ENCODE measurements at regions not wholly inside any gene's neighbourhood (a gene's known extent, or its start where the extent isn't known, plus 50 kb on each side); places are given as distances from the start of the nearest gene placed in this dataset.

DNA sequence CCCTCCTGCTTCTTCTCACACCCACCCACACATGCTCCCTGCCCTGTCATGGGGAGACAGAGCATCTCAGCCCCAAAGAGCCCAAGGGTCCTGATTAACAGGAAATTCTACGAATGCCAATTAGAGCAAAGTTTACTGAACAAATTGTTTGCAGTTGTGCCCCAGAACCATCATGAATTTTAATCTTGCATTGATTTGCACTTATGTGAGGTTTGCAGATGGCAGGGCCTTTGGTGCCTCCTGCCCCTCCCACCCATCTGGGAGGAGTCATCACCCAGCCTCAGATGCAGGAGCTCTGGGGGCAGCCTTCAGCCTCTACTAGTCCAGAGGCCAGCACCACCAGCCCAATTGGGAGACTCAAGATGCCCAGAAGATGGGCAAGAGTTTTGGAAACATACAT is 80.8 kb downstream of the PCDH1 start:
- Histone ChIP-seq H2AFZ (ENCODE audit: low read length) (no peak overlapping the region), H3K4me3 (ENCODE audit: extremely low read depth in 1 of 4, insufficient read depth in 2 of 4, low read depth in 3 of 4, low read length in 4 of 4) (no peak overlapping the region), H3K56ac (replicated peaks; ENCODE audit: insufficient read length, low read depth, low read length) (no peak overlapping the region), H4K5ac (ENCODE audit: insufficient read length, low read depth, low read length) (no peak overlapping the region), H3K27ac (ENCODE audit: low read depth, low read length) (no peak overlapping the region), H3K36me3 (ENCODE audit: control insufficient read depth in 2 of 4, insufficient read depth in 4 of 4, low read length in 3 of 4) (no peaks in the 10 kb centered on the region), H2AK5ac (ENCODE audit: low read depth, low read length) (no peak overlapping the region), H3K14ac (ENCODE audit: insufficient read length) (no peak overlapping the region), H4K91ac (replicated peaks; ENCODE audit: insufficient read length, low read length) (no peak overlapping the region), H3K4me2 (ENCODE audit: insufficient read depth in 1 of 2, low read depth in 2 of 2, low read length in 2 of 2) (no peak overlapping the region), H2BK12ac (ENCODE audit: low read depth, low read length) (no peak overlapping the region), H3K9me3 (ENCODE audit: insufficient read depth in 2 of 2, low read depth in 1 of 2, low read length in 1 of 2) (no peaks in the 10 kb centered on the region), H3K23me2 (ENCODE audit: low read depth, low read length) (no peaks in the 10 kb centered on the region; the same call in 1 of the 2 replicates), H3K9ac (replicated peaks in 1 of 4; ENCODE audit: extremely low read depth in 1 of 4, low read depth in 3 of 4, low read length in 3 of 4) (no peak overlapping the region), H3K4me1 (replicated peaks in 1 of 4; ENCODE audit: control insufficient read depth in 3 of 4, insufficient read depth in 4 of 4, low read length in 3 of 4) (peaks cover 0 to 9% (median 2%) of the 10 kb centered on the region in 4 experiments; a peak in 2 of 7 replicates), H3K79me1 (ENCODE audit: low read depth, low read length) (no peaks in the 10 kb centered on the region), H3K23ac (ENCODE audit: insufficient read length) (no peak overlapping the region), H2BK15ac (ENCODE audit: low read length) (no peak overlapping the region), H3K79me2 (ENCODE audit: control insufficient read depth in 1 of 2, insufficient read depth in 2 of 2, low read length in 2 of 2) (no peaks in the 10 kb centered on the region), H3K4ac (replicated peaks; ENCODE audit: insufficient read length, low read depth, low read length) (no peak overlapping the region), H2BK20ac (ENCODE audit: low read length) (0 out of 2 replicates have a peak overlapping the region, but pooled peaks have one; percentile 61), H4K20me1 (replicated peaks in 1 of 2; ENCODE audit: control insufficient read depth in 1 of 2, insufficient read depth in 2 of 2, low read length in 2 of 2) (no peaks in the 10 kb centered on the region), H2BK120ac (replicated peaks; ENCODE audit: low read depth, low read length) (no peak overlapping the region), H4K8ac (ENCODE audit: extremely low read depth, insufficient read depth, low read length) (no peak overlapping the region), H3K27me3 (replicated peaks in 1 of 4; ENCODE audit: control insufficient read depth in 3 of 4, extremely low read depth in 1 of 4, insufficient read depth in 3 of 4, low read length in 3 of 4) (no peaks in the 10 kb centered on the region), H3K18ac (ENCODE audit: extremely low read depth, low read length) (no peak overlapping the region), H2BK5ac (ENCODE audit: low read depth, low read length) (no peak overlapping the region)
- DNase-seq (ENCODE audit: low read depth in 1 of 2, low spot score in 2 of 2) (no peak), FAIRE-seq (no peak)
- POLR2A ChIA-PET (ENCODE audit: partially characterized antibody), result interaction anchor here (1.2 to 1.4 kb wide), 2 partner anchors 9 to 19 kb away, joined by 3 read pairs; no protein-coding TSS in a partner anchor
- TF ChIP-seq HDAC2 (IDR thresholded peaks at IDR 0.05; ENCODE audit: borderline replicate concordance in 1 of 2, low read depth in 2 of 2, low read length in 2 of 2) (no peak), SIN3A (conservative IDR thresholded peaks at IDR 0.05 in 1 of 2, IDR thresholded peaks at IDR 0.05 in 1 of 2; ENCODE audit: low read depth in 1 of 2, low read length in 2 of 2) (no peak), ASH2L (IDR thresholded peaks at IDR 0.05; ENCODE audit: low read length) (no peak), GTF2F1 (IDR thresholded peaks at IDR 0.05; ENCODE audit: borderline replicate concordance, low read depth, low read length) (no peak), SP4 (IDR thresholded peaks at IDR 0.05; ENCODE audit: low read length) (no peak), TEAD4 (IDR thresholded peaks at IDR 0.05; ENCODE audit: low read depth, low read length) (no peak)
- 0% methylated on average over 1 of the region's 1 CpG; no CpG with 5 or more reads in 1 of the 2 experiments for WGBS, 2 experiments (ENCODE audit: extremely low coverage in 1 of 2, insufficient coverage in 1 of 2, insufficient read length in 1 of 2, insufficient replicate concordance in 2 of 2, low coverage in 1 of 2, low lambda C conversion rate in 2 of 2, missing lambda C conversion rate in 1 of 2)
- CTCF ChIA-PET (ENCODE audit: partially characterized antibody), result interaction anchor here (1.0 to 16.7 kb wide), 8 partner anchors 8 to 114 kb away, joined by 3 to 210 read pairs (median 16); partner anchors contain the start of gene PCDH1

Data from H1 (cell line).